Endothelial cell of umbilical vein (primary cell): ENCODE measurements at regions not wholly inside any gene's neighbourhood (a gene's known extent, or its start where the extent isn't known, plus 50 kb on each side); places are given as distances from the start of the nearest gene placed in this dataset.

ENCODE experiments used
- BruUV-seq: library from RNA; stranded (reverse); fragments of 400-500 nt; replicated peaks from 2 replicates; lab custom pipeline; 2021; lab: Mats Ljungman, UMichigan
- CTCF ChIA-PET: fragments of 300-600, 350-600 bp; sonication (Branson Sonifier 250); formaldehyde crosslinking; loops from one replicate; lab custom pipeline; 2021; ENCODE audit warnings: antibody characterized with exemption, inconsistent platforms; lab: Charles Lee
- POLR2A ChIA-PET: fragments of 300-600, 350-600 bp; sonication (Branson Sonifier 250); formaldehyde crosslinking; loops from one replicate; lab custom pipeline; 2021; ENCODE audit warnings: antibody characterized with exemption, inconsistent platforms; lab: Charles Lee
- DNase-seq: peaks from one replicate; pipeline ENCODE4 v3.0.0-alpha.2; 2011; ENCODE audit warnings: low read depth, low spot score
- FAIRE-seq: peaks from 2 replicates; lab custom pipeline; 2011; peaks lifted over from hg19 to GRCh38; lab: Jason Lieb, UNC
- H2AFZ ChIP-seq: 2 replicates; pipeline ENCODE4 v1.6.0; 2012; ENCODE audit warnings: low read depth, low read length, control low read depth, inconsistent platforms
- H3K27ac ChIP-seq: 2 replicates; pipeline ENCODE4 v1.5.1; 2011; ENCODE audit warnings: low read depth, mild to moderate bottlenecking, control low read depth, low read length, moderate library complexity; ENCODE audit not compliant: insufficient read depth
- H3K27me3 ChIP-seq, 2 experiments: 2 replicates each; pipeline versions ENCODE4 v1.6.0 to v1.6.1; 2011; ENCODE audit warnings: low read length in 2 of 2, mixed read lengths in 1 of 2; ENCODE audit not compliant: control insufficient read depth in 2 of 2, insufficient read depth in 2 of 2
- H3K36me3 ChIP-seq, 2 experiments: 2 replicates in 1 of 2; 3 replicates in 1 of 2; pipeline ENCODE4 v1.5.1; 2011; ENCODE audit warnings: low read length in 2 of 2, mild to moderate bottlenecking in 1 of 2, moderate library complexity in 1 of 2; ENCODE audit not compliant: control insufficient read depth in 2 of 2, insufficient read depth in 2 of 2; ENCODE audit errors: extremely low read depth in 1 of 2
- H3K4me1 ChIP-seq: 3 replicates; pipeline ENCODE4 v1.5.1; 2011; ENCODE audit warnings: mild to moderate bottlenecking, low read length; ENCODE audit not compliant: control insufficient read depth, insufficient read depth; ENCODE audit errors: extremely low read depth
- H3K4me2 ChIP-seq: 2 replicates; pipeline ENCODE4 v1.6.1; 2011; ENCODE audit warnings: low read length, control low read depth, mixed read lengths; ENCODE audit not compliant: insufficient read depth
- H3K4me3 ChIP-seq, 3 experiments: fragments of 200-600 bp in 1 of 3; sonication (generic), shearing (Covaris generic) in 1 of 3; replicated peaks in 1 of 3; 2 replicates each; pipeline ENCODE4 v1.5.1; 2011 to 2016; ENCODE audit warnings: control low read depth in 3 of 3, low read length in 3 of 3, mild to moderate bottlenecking in 2 of 3, inconsistent platforms in 1 of 3, low read depth in 1 of 3, moderate library complexity in 1 of 3; ENCODE audit not compliant: insufficient read depth in 1 of 3
- H3K79me2 ChIP-seq: 2 replicates; pipeline ENCODE4 v1.6.0; 2012; ENCODE audit warnings: low read length, inconsistent platforms; ENCODE audit not compliant: control insufficient read depth, insufficient read depth
- H3K9ac ChIP-seq: replicated peaks from 2 replicates; pipeline ENCODE3; 2011; ENCODE audit warnings: low read length, control low read depth; ENCODE audit not compliant: insufficient read depth; ENCODE audit errors: extremely low read depth
- H3K9me1 ChIP-seq: replicated peaks from 3 replicates; pipeline ENCODE4 v1.6.0; 2011; ENCODE audit warnings: mild to moderate bottlenecking, low read length; ENCODE audit not compliant: control insufficient read depth, insufficient read depth; ENCODE audit errors: extremely low read depth
- H3K9me3 ChIP-seq: replicated peaks from 2 replicates; pipeline ENCODE4 v1.5.1; 2012; ENCODE audit warnings: low read length, inconsistent platforms; ENCODE audit not compliant: control insufficient read depth, insufficient read depth
- H4K20me1 ChIP-seq: replicated peaks from 2 replicates; pipeline ENCODE3; 2011; ENCODE audit warnings: mild to moderate bottlenecking, low read length; ENCODE audit not compliant: control insufficient read depth, insufficient read depth; ENCODE audit errors: extremely low read depth
- EZH2 ChIP-seq: IDR thresholded peaks from 2 replicates; pipeline ENCODE4 v1.6.1; 2012; ENCODE audit warnings: borderline replicate concordance, low read depth, mild to moderate bottlenecking, moderate library complexity, low read length, inconsistent platforms; ENCODE audit not compliant: severe bottlenecking
- FOS ChIP-seq: IDR thresholded peaks from 2 replicates; pipeline ENCODE4 v1.6.1; 2011; ENCODE audit warnings: mild to moderate bottlenecking, low read length, moderate library complexity, borderline replicate concordance; ENCODE audit not compliant: insufficient read depth
- GATA2 ChIP-seq: IDR thresholded peaks from 2 replicates; pipeline ENCODE4 v1.7.0; 2011; ENCODE audit warnings: low read depth, mild to moderate bottlenecking, moderate library complexity, mixed read lengths, low read length; ENCODE audit not compliant: insufficient read length, insufficient read depth
- JUN ChIP-seq: IDR thresholded peaks from 2 replicates; pipeline ENCODE4 v1.6.1; 2011; ENCODE audit warnings: borderline replicate concordance, low read depth; ENCODE audit not compliant: insufficient read length, insufficient read depth
- MYC ChIP-seq: IDR thresholded peaks from one replicate; pipeline ENCODE4 v1.6.1; 2011; ENCODE audit warnings: mild to moderate bottlenecking, low read depth, low read length
- POLR2A ChIP-seq: IDR thresholded peaks from 2 replicates; pipeline ENCODE4 v1.6.1; 2012; ENCODE audit warnings: low read depth, mild to moderate bottlenecking, control low read depth, low read length
- POLR2AphosphoS5 ChIP-seq: IDR thresholded peaks from 2 replicates; pipeline ENCODE4 v1.6.1; 2012; ENCODE audit warnings: low read depth, mild to moderate bottlenecking, control low read depth, low read length, moderate library complexity; ENCODE audit not compliant: insufficient read depth
- dilution Hi-C: fragments of 300-500 bp; cut with MboI; formaldehyde crosslinking; loops from one replicate; pipeline ENCODE4 v1.15.0; 2019; ENCODE audit warnings: low sequenced_read_pairs; ENCODE audit not compliant: extremely low pct_ligation_motif_present
- intact Hi-C: fragments of 100-400 bp; cut with micrococcal nuclease; formaldehyde crosslinking; loops from one replicate; pipeline ENCODE4 v1.10.0; 2022
- TF ChIP-seq, protein P1 (sequence below): IDR thresholded peaks from 2 replicates; pipeline ENCODE4 v1.6.1; 2011; ENCODE audit not compliant: insufficient read depth, insufficient read length
- TF ChIP-seq, protein P2 (sequence below), 2 donors: IDR thresholded peaks; 1 replicate in 1 of 2; 2 replicates in 1 of 2; pipeline ENCODE4 v1.5.1; 2011; ENCODE audit warnings: low read length in 2 of 2, mild to moderate bottlenecking in 2 of 2, moderate library complexity in 2 of 2, control low read depth in 1 of 2, inconsistent platforms in 1 of 2, low read depth in 1 of 2; ENCODE audit not compliant: insufficient read depth in 1 of 2; ENCODE audit errors: extremely low read depth in 1 of 2

DNA sequence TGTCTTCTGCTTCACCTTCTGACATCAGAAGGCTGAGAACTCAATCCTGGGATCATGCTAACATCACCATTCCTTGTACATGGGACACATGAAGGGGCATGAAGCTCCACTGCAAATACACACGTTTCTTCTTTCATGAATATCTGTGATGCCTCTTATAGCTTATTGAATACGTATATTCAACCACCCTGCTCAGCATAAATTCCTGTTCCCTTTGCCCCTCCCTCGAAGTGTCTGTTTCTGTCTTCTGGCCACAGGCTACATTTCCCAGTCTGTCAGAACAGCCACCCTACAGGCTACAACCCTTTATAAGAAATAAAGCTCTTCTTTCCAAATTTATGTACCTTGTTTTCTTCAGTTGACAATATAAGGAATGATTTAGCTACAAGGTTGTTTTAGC is 201.3 kb upstream of the STS start:
- Histone ChIP-seq H3K9me3 (no peaks in the 10 kb centered on the region), H3K9ac (no peak overlapping the region), H3K4me1 (no peaks in the 10 kb centered on the region), H3K4me2 (no peak overlapping the region), H3K27ac (no peak overlapping the region), H3K9me1 (no peaks in the 10 kb centered on the region), H2AFZ (no peak overlapping the region), H3K4me3 (no peak overlapping the region), H4K20me1 (no peaks in the 10 kb centered on the region), H3K36me3 (no peaks in the 10 kb centered on the region), H3K27me3 (no peaks in the 10 kb centered on the region), H3K79me2 (no peaks in the 10 kb centered on the region)
- dilution Hi-C loops (no loop called here), intact Hi-C loops (no loop called here)
- ChIA-PET CTCF (no interaction called here), POLR2A (no interaction called here)
- DNase-seq (no peak), FAIRE-seq (no peak)
- no TSS peak for BruUV-seq
- TF ChIP-seq, protein P1, sequence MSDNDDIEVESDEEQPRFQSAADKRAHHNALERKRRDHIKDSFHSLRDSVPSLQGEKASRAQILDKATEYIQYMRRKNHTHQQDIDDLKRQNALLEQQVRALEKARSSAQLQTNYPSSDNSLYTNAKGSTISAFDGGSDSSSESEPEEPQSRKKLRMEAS = no peak
- TF ChIP-seq POLR2A (no peak), JUN (no peak), MYC (no peak), POLR2AphosphoS5 (no peak), FOS (no peak), GATA2 (no peak), EZH2 (no peak)
- TF ChIP-seq, protein P2, sequence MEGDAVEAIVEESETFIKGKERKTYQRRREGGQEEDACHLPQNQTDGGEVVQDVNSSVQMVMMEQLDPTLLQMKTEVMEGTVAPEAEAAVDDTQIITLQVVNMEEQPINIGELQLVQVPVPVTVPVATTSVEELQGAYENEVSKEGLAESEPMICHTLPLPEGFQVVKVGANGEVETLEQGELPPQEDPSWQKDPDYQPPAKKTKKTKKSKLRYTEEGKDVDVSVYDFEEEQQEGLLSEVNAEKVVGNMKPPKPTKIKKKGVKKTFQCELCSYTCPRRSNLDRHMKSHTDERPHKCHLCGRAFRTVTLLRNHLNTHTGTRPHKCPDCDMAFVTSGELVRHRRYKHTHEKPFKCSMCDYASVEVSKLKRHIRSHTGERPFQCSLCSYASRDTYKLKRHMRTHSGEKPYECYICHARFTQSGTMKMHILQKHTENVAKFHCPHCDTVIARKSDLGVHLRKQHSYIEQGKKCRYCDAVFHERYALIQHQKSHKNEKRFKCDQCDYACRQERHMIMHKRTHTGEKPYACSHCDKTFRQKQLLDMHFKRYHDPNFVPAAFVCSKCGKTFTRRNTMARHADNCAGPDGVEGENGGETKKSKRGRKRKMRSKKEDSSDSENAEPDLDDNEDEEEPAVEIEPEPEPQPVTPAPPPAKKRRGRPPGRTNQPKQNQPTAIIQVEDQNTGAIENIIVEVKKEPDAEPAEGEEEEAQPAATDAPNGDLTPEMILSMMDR (IDR thresholded peaks at IDR 0.05; ENCODE audit: extremely low read depth in 1 of 2, insufficient read depth in 1 of 2, low read depth in 1 of 2, low read length in 2 of 2) = no peak
